ENCODE measurements at regions not wholly inside any gene's neighbourhood (a gene's known extent, or its start where the extent isn't known, plus 50 kb on each side); places are given as distances from the start of the nearest gene placed in this dataset.

GRCh38 chr10:128499956-128500355 is 373.7 kb upstream of the MKI67 start:
- no peak for DNase-seq

- DNase-seq, result no peak
These were observed 374.4 kb upstream of the MKI67 start for GRCh38 chr10:128500642-128501041.

GRCh38 chr10:128505346-128505745 is 379.1 kb upstream of the MKI67 start:
- DNase-seq, result no peak

- no peak for DNase-seq
These were observed 380.2 kb upstream of the MKI67 start for GRCh38 chr10:128506423-128506822.

GRCh38 chr10:128507066-128507465 is 380.8 kb upstream of the MKI67 start:
- DNase-seq, result no peak

- no peak for DNase-seq
These were observed 385.1 kb upstream of the MKI67 start for GRCh38 chr10:128511284-128511683.

GRCh38 chr10:128512767-128513166 is 386.5 kb upstream of the MKI67 start:
- no peak for DNase-seq

GRCh38 chr10:128514536-128514935 is 388.3 kb upstream of the MKI67 start:
- DNase-seq, result no peak

- no peak for DNase-seq
These were observed 390.0 kb upstream of the MKI67 start for GRCh38 chr10:128516180-128516579.

- DNase-seq, result no peak
These were observed 390.9 kb upstream of the MKI67 start for GRCh38 chr10:128517167-128517566.

- DNase-seq, result no peak
These were observed 391.8 kb upstream of the MKI67 start for GRCh38 chr10:128518000-128518399.

- no peak for DNase-seq
These were observed 393.4 kb upstream of the MKI67 start for GRCh38 chr10:128519581-128519980.

GRCh38 chr10:128520211-128520815 is 394.1 kb upstream of the MKI67 start:
- no peak for DNase-seq

GRCh38 chr10:128522551-128523308 is 396.5 kb upstream of the MKI67 start:
- no peak for DNase-seq

GRCh38 chr10:128525444-128525843 is 399.2 kb upstream of the MKI67 start:
- no peak for DNase-seq

- no peak for DNase-seq
These were observed 399.7 kb upstream of the MKI67 start for GRCh38 chr10:128525936-128526335.

GRCh38 chr10:128526791-128527375 is 400.7 kb upstream of the MKI67 start:
- DNase-seq, result no peak

- DNase-seq, result no peak
These were observed 401.5 kb upstream of the MKI67 start for GRCh38 chr10:128527711-128528110.

- DNase-seq, result no peak
These were observed 401.9 kb upstream of the MKI67 start for GRCh38 chr10:128528167-128528566.

GRCh38 chr10:128528781-128529180 is 402.6 kb upstream of the MKI67 start:
- DNase-seq, result no peak

GRCh38 chr10:128529225-128529624 is 403.0 kb upstream of the MKI67 start:
- DNase-seq, result no peak

GRCh38 chr10:128530301-128530700 is 404.1 kb upstream of the MKI67 start:
- DNase-seq, result no peak

- no peak for DNase-seq
These were observed 404.7 kb upstream of the MKI67 start for GRCh38 chr10:128530946-128531345.

GRCh38 chr10:128534686-128535085 is 408.5 kb upstream of the MKI67 start:
- DNase-seq, result no peak
